ENCODE measurements at regions not wholly inside any gene's neighbourhood (a gene's known extent, or its start where the extent isn't known, plus 50 kb on each side); places are given as distances from the start of the nearest gene placed in this dataset.

DNA sequence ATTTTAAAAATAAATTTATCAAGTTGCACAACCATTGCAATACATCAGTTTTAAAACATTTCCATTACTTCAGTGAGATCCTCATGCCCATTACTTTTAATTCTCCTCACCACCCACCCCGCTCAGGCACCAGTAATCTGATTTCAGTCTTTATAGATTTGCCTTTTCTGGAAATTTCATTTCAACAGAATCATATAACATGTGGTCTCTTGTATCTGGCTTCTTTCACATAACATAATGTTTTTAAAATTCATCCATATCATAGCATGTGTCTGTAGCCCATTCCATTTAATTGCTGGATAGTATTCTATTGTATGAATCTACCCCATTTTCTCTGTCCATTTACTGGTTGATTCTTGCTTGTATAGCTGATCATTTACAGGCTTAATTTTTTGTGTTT lies 110.3 kb upstream of the TMEM108 start:
- Histone ChIP-seq H3K36me3 (ENCODE audit: control insufficient read depth, insufficient read depth, low read length) (no peaks in the 10 kb centered on the region), H2AFZ (ENCODE audit: low read length) (no peak overlapping the region), H4K20me1 (ENCODE audit: control insufficient read depth, extremely low read depth, insufficient read depth, low read length) (no peaks in the 10 kb centered on the region), H3K4me2 (ENCODE audit: extremely low read depth, insufficient read depth, low read length) (no peak overlapping the region), H3K4me3 (replicated peaks in 1 of 4; ENCODE audit: control extremely low read depth in 1 of 4, insufficient read depth in 1 of 4, low read depth in 3 of 4, low read length in 4 of 4) (no peak overlapping the region), H3K27me3 (ENCODE audit: control insufficient read depth, insufficient read depth, low read length) (no peaks in the 10 kb centered on the region), H3K79me2 (ENCODE audit: control insufficient read depth, insufficient read depth, low read length) (no peaks in the 10 kb centered on the region), H3K9ac (ENCODE audit: insufficient read depth, low read length) (no peak overlapping the region), H3K27ac (ENCODE audit: insufficient read depth, low read length) (no peak overlapping the region), H3K4me1 (ENCODE audit: control insufficient read depth, extremely low read depth, insufficient read depth, low read length) (no peaks in the 10 kb centered on the region), H3K9me3 (ENCODE audit: control insufficient read depth, insufficient read depth, low read depth, low read length) (no peaks in the 10 kb centered on the region)
- TF ChIP-seq EZH2 (IDR thresholded peaks at IDR 0.05; ENCODE audit: low read length, missing control alignments), result no peak
- TF ChIP-seq, protein P1, sequence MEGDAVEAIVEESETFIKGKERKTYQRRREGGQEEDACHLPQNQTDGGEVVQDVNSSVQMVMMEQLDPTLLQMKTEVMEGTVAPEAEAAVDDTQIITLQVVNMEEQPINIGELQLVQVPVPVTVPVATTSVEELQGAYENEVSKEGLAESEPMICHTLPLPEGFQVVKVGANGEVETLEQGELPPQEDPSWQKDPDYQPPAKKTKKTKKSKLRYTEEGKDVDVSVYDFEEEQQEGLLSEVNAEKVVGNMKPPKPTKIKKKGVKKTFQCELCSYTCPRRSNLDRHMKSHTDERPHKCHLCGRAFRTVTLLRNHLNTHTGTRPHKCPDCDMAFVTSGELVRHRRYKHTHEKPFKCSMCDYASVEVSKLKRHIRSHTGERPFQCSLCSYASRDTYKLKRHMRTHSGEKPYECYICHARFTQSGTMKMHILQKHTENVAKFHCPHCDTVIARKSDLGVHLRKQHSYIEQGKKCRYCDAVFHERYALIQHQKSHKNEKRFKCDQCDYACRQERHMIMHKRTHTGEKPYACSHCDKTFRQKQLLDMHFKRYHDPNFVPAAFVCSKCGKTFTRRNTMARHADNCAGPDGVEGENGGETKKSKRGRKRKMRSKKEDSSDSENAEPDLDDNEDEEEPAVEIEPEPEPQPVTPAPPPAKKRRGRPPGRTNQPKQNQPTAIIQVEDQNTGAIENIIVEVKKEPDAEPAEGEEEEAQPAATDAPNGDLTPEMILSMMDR (conservative IDR thresholded peaks at IDR 0.05 in 1 of 2, IDR thresholded peaks at IDR 0.05 in 1 of 2; ENCODE audit: low read depth in 1 of 2, low read length in 2 of 2), result no peak
- no peak for DNase-seq (ENCODE audit: low read depth in 2 of 2)

DNA sequence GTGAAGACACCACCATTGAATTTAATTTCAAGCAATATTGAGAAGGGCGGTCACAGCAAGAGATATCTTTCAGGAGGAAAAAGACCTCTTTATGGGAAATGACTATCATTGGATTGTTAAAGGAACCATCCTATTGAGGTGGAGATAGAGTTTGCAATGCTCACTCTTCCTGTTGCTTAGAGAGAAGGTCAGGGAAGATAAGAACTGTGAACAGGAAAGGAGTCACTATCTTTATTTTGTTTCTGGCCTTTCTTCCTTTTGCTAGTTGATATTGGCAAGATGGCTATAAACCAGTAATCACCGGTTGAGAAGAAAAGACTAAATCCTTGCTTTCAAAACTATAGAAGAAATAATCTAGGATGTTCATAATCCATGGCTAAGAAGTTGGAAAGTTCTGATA lies 112.1 kb upstream of the TMEM108 start:
- H3K27ac ChIP-seq (ENCODE audit: insufficient read depth, low read length), result no peak overlapping the region
- no peak overlapping the region for H2AFZ ChIP-seq (ENCODE audit: low read length)
- no peaks in the 10 kb centered on the region for H3K79me2 ChIP-seq (ENCODE audit: control insufficient read depth, insufficient read depth, low read length)
- H3K4me2 ChIP-seq (ENCODE audit: extremely low read depth, insufficient read depth, low read length), result no peak overlapping the region
- no peaks in the 10 kb centered on the region for H3K36me3 ChIP-seq (ENCODE audit: control insufficient read depth, insufficient read depth, low read length)
- no peak for DNase-seq (ENCODE audit: low read depth in 2 of 2)
- TF ChIP-seq EZH2 (IDR thresholded peaks at IDR 0.05; ENCODE audit: low read length, missing control alignments), result no peak
- TF ChIP-seq, protein P1 (conservative IDR thresholded peaks at IDR 0.05 in 1 of 2, IDR thresholded peaks at IDR 0.05 in 1 of 2; ENCODE audit: low read depth in 1 of 2, low read length in 2 of 2), result no peak
- no peak overlapping the region for H3K4me3 ChIP-seq (replicated peaks in 1 of 4; ENCODE audit: control extremely low read depth in 1 of 4, insufficient read depth in 1 of 4, low read depth in 3 of 4, low read length in 4 of 4)
- no peaks in the 10 kb centered on the region for H3K9me3 ChIP-seq (ENCODE audit: control insufficient read depth, insufficient read depth, low read depth, low read length)
- H3K9ac ChIP-seq (ENCODE audit: insufficient read depth, low read length), result no peak overlapping the region
- H3K4me1 ChIP-seq (ENCODE audit: control insufficient read depth, extremely low read depth, insufficient read depth, low read length), result no peaks in the 10 kb centered on the region
- no peaks in the 10 kb centered on the region for H4K20me1 ChIP-seq (ENCODE audit: control insufficient read depth, extremely low read depth, insufficient read depth, low read length)
- H3K27me3 ChIP-seq (ENCODE audit: control insufficient read depth, insufficient read depth, low read length), result no peaks in the 10 kb centered on the region

DNA sequence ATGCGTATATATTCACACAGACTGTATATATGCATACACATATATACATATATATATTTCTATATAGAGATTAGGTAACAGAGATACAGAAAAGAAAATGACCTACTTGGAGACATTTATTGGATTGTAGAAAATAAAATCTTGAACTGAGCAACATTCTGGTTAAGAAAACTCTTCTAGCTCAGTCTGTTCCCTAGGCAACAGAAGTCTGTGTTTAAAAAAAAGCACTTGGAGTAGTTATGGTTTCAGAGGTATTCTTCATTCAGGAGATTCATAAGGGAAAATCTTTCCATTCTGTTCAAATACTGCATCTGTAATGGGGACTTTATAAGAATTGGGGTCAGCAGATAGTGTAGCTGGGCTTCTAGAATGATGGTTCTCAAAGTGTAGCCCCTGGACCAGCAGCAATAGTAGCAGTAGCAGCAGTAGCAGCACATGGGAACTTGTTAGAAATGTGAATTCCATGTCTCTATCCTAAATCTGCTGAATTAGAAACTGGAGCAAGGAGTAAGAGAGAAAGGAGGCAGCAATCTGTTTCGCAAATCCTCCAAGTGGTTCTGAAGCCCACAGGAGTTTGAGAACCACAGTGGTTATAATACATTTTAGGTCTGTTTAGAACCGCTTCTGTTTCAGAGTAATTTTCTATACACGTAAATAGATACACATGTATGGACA lies 112.8 kb upstream of the TMEM108 start:
- H4K20me1 ChIP-seq (ENCODE audit: control insufficient read depth, extremely low read depth, insufficient read depth, low read length), result no peaks in the 10 kb centered on the region

More for the DNA sequence above, 112.8 kb upstream of the TMEM108 start:
- H2AFZ ChIP-seq (ENCODE audit: low read length), result no peak overlapping the region
- H3K27ac ChIP-seq (ENCODE audit: insufficient read depth, low read length), result no peak overlapping the region
- H3K9me3 ChIP-seq (ENCODE audit: control insufficient read depth, insufficient read depth, low read depth, low read length), result no peaks in the 10 kb centered on the region
- no peak for TF ChIP-seq EZH2 (IDR thresholded peaks at IDR 0.05; ENCODE audit: low read length, missing control alignments)
- TF ChIP-seq, protein P1 (conservative IDR thresholded peaks at IDR 0.05 in 1 of 2, IDR thresholded peaks at IDR 0.05 in 1 of 2; ENCODE audit: low read depth in 1 of 2, low read length in 2 of 2), result no peak
- H3K9ac ChIP-seq (ENCODE audit: insufficient read depth, low read length), result no peak overlapping the region
- no peaks in the 10 kb centered on the region for H3K4me1 ChIP-seq (ENCODE audit: control insufficient read depth, extremely low read depth, insufficient read depth, low read length)
- no peak overlapping the region for H3K4me3 ChIP-seq (replicated peaks in 1 of 4; ENCODE audit: control extremely low read depth in 1 of 4, insufficient read depth in 1 of 4, low read depth in 3 of 4, low read length in 4 of 4)
- H3K36me3 ChIP-seq (ENCODE audit: control insufficient read depth, insufficient read depth, low read length), result no peaks in the 10 kb centered on the region
- H3K4me2 ChIP-seq (ENCODE audit: extremely low read depth, insufficient read depth, low read length), result no peak overlapping the region
- H3K79me2 ChIP-seq (ENCODE audit: control insufficient read depth, insufficient read depth, low read length), result no peaks in the 10 kb centered on the region
- DNase-seq (ENCODE audit: low read depth in 2 of 2), result no peak
- H3K27me3 ChIP-seq (ENCODE audit: control insufficient read depth, insufficient read depth, low read length), result no peaks in the 10 kb centered on the region

All from fibroblast of lung (primary cell).